ENCODE measurements at regions not wholly inside any gene's neighbourhood (a gene's known extent, or its start where the extent isn't known, plus 50 kb on each side); places are given as distances from the start of the nearest gene placed in this dataset.
"Not testable (repeated sequence)": the region's sequence is repeated elsewhere in the genome, so short reads cannot be mapped to it uniquely, and the experiment has no call there.

GRCh38 chr5:34189752-34190411, 146.9 kb upstream of the C1QTNF3 start:
- not testable (repeated sequence) for DNase-seq

- DNase-seq, result not testable (repeated sequence)
Observed at GRCh38 chr5:34190466-34190865, 147.5 kb upstream of the C1QTNF3 start.

GRCh38 chr5:34191279-34191744, 148.3 kb upstream of the C1QTNF3 start:
- DNase-seq, result not testable (repeated sequence)

- DNase-seq, result not testable (repeated sequence)
Observed at GRCh38 chr5:34192064-34192922, 149.3 kb upstream of the C1QTNF3 start.

- DNase-seq, result not testable (repeated sequence)
Observed at GRCh38 chr5:34192923-34193262, 149.9 kb upstream of the C1QTNF3 start.

GRCh38 chr5:34193297-34193696, 150.3 kb upstream of the C1QTNF3 start:
- DNase-seq, result not testable (repeated sequence)

- DNase-seq, result not testable (repeated sequence)
Observed at GRCh38 chr5:34193804-34194203, 150.8 kb upstream of the C1QTNF3 start.

GRCh38 chr5:34196091-34196490, 153.1 kb upstream of the C1QTNF3 start:
- DNase-seq, result not testable (repeated sequence)

GRCh38 chr5:34205347-34205746, 162.3 kb upstream of the C1QTNF3 start:
- DNase-seq, result not testable (repeated sequence)

GRCh38 chr5:34217386-34217785, 174.4 kb upstream of the C1QTNF3 start:
- not testable (repeated sequence) for DNase-seq

- DNase-seq, result not testable (repeated sequence)
Observed at GRCh38 chr5:34221329-34222073, 178.5 kb upstream of the C1QTNF3 start.

GRCh38 chr5:34223158-34223557, 180.1 kb upstream of the C1QTNF3 start:
- DNase-seq, result not testable (repeated sequence)

- DNase-seq, result not testable (repeated sequence)
Observed at GRCh38 chr5:34230402-34230801, 187.4 kb upstream of the C1QTNF3 start.

GRCh38 chr5:34243802-34244201, 200.8 kb upstream of the C1QTNF3 start:
- DNase-seq, result not testable (repeated sequence)

- peak; percentile 63 for DNase-seq
Observed at GRCh38 chr5:34244281-34245031, 201.4 kb upstream of the C1QTNF3 start.

- not testable (repeated sequence) for DNase-seq
Observed at GRCh38 chr5:34245032-34245394, 202.0 kb upstream of the C1QTNF3 start.

GRCh38 chr5:34245813-34246212, 202.8 kb upstream of the C1QTNF3 start:
- DNase-seq, result not testable (repeated sequence)

GRCh38 chr5:34258598-34258997, 215.6 kb upstream of the C1QTNF3 start:
- not testable (repeated sequence) for DNase-seq

GRCh38 chr5:34261020-34261419, 218.0 kb upstream of the C1QTNF3 start:
- not testable (repeated sequence) for DNase-seq

- DNase-seq, result not testable (repeated sequence)
Observed at GRCh38 chr5:34266151-34266550, 223.1 kb upstream of the C1QTNF3 start.

- not testable (repeated sequence) for DNase-seq
Observed at GRCh38 chr5:34296759-34297158, 253.7 kb upstream of the C1QTNF3 start.

GRCh38 chr5:34329201-34329600, 286.2 kb upstream of the C1QTNF3 start:
- DNase-seq, result not testable (repeated sequence)

Data from T-helper 9 cell (primary cell).